Upper lobe of left lung (tissue), 6 donors: ENCODE measurements at regions not wholly inside any gene's neighbourhood (a gene's known extent, or its start where the extent isn't known, plus 50 kb on each side); places are given as distances from the start of the nearest gene placed in this dataset.

ENCODE experiments used
- ATAC-seq, 2 donors: fragments of 200-7000 bp; cut with Tn5 transposase; one replicate each; pipeline ENCODE4 v1.9.1; 2022; ENCODE audit warnings: mild to moderate bottlenecking in 2 of 2, moderate library complexity in 2 of 2; ENCODE audit not compliant: low FRiP score in 2 of 2
- DNase-seq, 2 donors: peaks; one replicate each; pipeline ENCODE4 v3.0.0-alpha.2; 2019 to 2020
- H3K27ac ChIP-seq, 4 donors: fragments of 200-600 bp; sonication (generic); one replicate each; pipeline ENCODE4 v1.5.1; 2016 to 2019
- H3K27me3 ChIP-seq, 4 donors: fragments of 200-600 bp; sonication (generic); one replicate each; pipeline ENCODE4 v1.5.1; 2017 to 2019
- H3K36me3 ChIP-seq, 4 donors: fragments of 200-600 bp; sonication (generic); one replicate each; pipeline ENCODE4 v1.5.1; 2016 to 2019
- H3K4me1 ChIP-seq, 4 donors: fragments of 200-600 bp; sonication (generic); one replicate each; pipeline ENCODE4 v1.5.1; 2018 to 2019
- H3K4me3 ChIP-seq, 4 donors: fragments of 200-600 bp; sonication (generic); one replicate each; pipeline ENCODE4 v1.5.1; 2017 to 2019; ENCODE audit warnings: mild to moderate bottlenecking in 2 of 4, moderate library complexity in 1 of 4
- H3K9me3 ChIP-seq, 4 donors: fragments of 200-600 bp; sonication (generic); one replicate each; pipeline ENCODE4 v1.5.1; 2018 to 2019
- EP300 ChIP-seq, 4 donors: sonication (generic); formaldehyde crosslinking; IDR thresholded peaks; one replicate each; pipeline ENCODE4 v1.5.1; 2017; ENCODE audit warnings: antibody characterized with exemption in 4 of 4, control low read depth in 2 of 4
- POLR2A ChIP-seq, 4 donors: fragments of 450-650 bp; IDR thresholded peaks; one replicate each; pipeline ENCODE4 v1.5.1; 2016 to 2017; ENCODE audit warnings: antibody characterized with exemption in 4 of 4, mild to moderate bottlenecking in 2 of 4
- POLR2AphosphoS5 ChIP-seq, 2 donors: sonication (generic); formaldehyde crosslinking; IDR thresholded peaks; one replicate each; pipeline ENCODE4 v1.5.1; 2017; ENCODE audit warnings: antibody characterized with exemption in 2 of 2
- WGBS, 2 donors: methylation state at CpG; one replicate each; pipeline ENCODE4 v1.1.5; 2017 to 2018; 5-methylcytosine and 5-hydroxymethylcytosine counted together
- TF ChIP-seq, protein P1 (sequence below), 6 experiments: fragments of 450-650 bp in 4 of 6; fragments of 200-600 bp in 2 of 6; sonication (generic) in 2 of 6; IDR thresholded peaks; one replicate each; pipeline ENCODE4 v1.5.1; 2016 to 2019; ENCODE audit warnings: antibody characterized with exemption in 6 of 6
- donor health status: DM: no; HTN: no; CAD: no; lungs with moderate emphysema.
- donor health status: DM: no; HTN: yes; CAD: no; lungs with severe emphysema.

GRCh38 chr1:232385221-232385620, 244.7 kb downstream of the SIPA1L2 start:
- Histone ChIP-seq H3K4me3 (no peak overlapping the region), H3K4me1 (no peaks in the 10 kb centered on the region), H3K27me3 (no peaks in the 10 kb centered on the region), H3K27ac (no peak overlapping the region), H3K36me3 (no peaks in the 10 kb centered on the region), H3K9me3 (no peaks in the 10 kb centered on the region)
- TF ChIP-seq POLR2A (IDR thresholded peaks at IDR 0.05) (no peak), POLR2AphosphoS5 (IDR thresholded peaks at IDR 0.05) (no peak), EP300 (IDR thresholded peaks at IDR 0.05) (no peak)
- TF ChIP-seq, protein P1, sequence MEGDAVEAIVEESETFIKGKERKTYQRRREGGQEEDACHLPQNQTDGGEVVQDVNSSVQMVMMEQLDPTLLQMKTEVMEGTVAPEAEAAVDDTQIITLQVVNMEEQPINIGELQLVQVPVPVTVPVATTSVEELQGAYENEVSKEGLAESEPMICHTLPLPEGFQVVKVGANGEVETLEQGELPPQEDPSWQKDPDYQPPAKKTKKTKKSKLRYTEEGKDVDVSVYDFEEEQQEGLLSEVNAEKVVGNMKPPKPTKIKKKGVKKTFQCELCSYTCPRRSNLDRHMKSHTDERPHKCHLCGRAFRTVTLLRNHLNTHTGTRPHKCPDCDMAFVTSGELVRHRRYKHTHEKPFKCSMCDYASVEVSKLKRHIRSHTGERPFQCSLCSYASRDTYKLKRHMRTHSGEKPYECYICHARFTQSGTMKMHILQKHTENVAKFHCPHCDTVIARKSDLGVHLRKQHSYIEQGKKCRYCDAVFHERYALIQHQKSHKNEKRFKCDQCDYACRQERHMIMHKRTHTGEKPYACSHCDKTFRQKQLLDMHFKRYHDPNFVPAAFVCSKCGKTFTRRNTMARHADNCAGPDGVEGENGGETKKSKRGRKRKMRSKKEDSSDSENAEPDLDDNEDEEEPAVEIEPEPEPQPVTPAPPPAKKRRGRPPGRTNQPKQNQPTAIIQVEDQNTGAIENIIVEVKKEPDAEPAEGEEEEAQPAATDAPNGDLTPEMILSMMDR (IDR thresholded peaks at IDR 0.05): no peak
- peak in 1 of 2 donors; percentile 24 for DNase-seq
- peak in 1 of 2 donors; percentile 38 for ATAC-seq
- 85 to 88% methylated on average over 6 to 10 of the region's 10 CpGs for WGBS, 2 donors

- H3K36me3 ChIP-seq: no peaks in the 10 kb centered on the region
- no peaks in the 10 kb centered on the region for H3K27me3 ChIP-seq
Observed at GRCh38 chr1:232384171-232384883, 245.6 kb downstream of the SIPA1L2 start.

GRCh38 chr1:232383455-232384123, 246.3 kb downstream of the SIPA1L2 start:
- no peak for ATAC-seq
- DNase-seq: no peak
- no peaks in the 10 kb centered on the region for H3K9me3 ChIP-seq
- no peaks in the 10 kb centered on the region for H3K27me3 ChIP-seq
- no peaks in the 10 kb centered on the region for H3K4me1 ChIP-seq
- no peak overlapping the region for H3K4me3 ChIP-seq
- TF ChIP-seq POLR2A (IDR thresholded peaks at IDR 0.05): no peak
- no peak for TF ChIP-seq POLR2AphosphoS5 (IDR thresholded peaks at IDR 0.05)
- TF ChIP-seq, protein P1 (IDR thresholded peaks at IDR 0.05): no peak
- TF ChIP-seq EP300 (IDR thresholded peaks at IDR 0.05): no peak
- H3K36me3 ChIP-seq: no peaks in the 10 kb centered on the region
- H3K27ac ChIP-seq: no peak overlapping the region
- WGBS, 2 donors: 84 to 90% methylated on average over 11 to 12 of the region's 13 CpGs

More at GRCh38 chr1:232384171-232384883, 245.6 kb downstream of the SIPA1L2 start:
- WGBS, 2 donors: 87 to 93% methylated on average over 4 of the region's 4 CpGs
- peak in 1 of 2 donors; percentile 27 for ATAC-seq
- no peak for DNase-seq
- no peaks in the 10 kb centered on the region for H3K9me3 ChIP-seq
- no peaks in the 10 kb centered on the region for H3K4me1 ChIP-seq
- TF ChIP-seq POLR2AphosphoS5 (IDR thresholded peaks at IDR 0.05) (no peak), EP300 (IDR thresholded peaks at IDR 0.05) (no peak), POLR2A (IDR thresholded peaks at IDR 0.05) (no peak)
- TF ChIP-seq, protein P1 (IDR thresholded peaks at IDR 0.05): no peak
- no peak overlapping the region for H3K4me3 ChIP-seq
- H3K27ac ChIP-seq: no peak overlapping the region

DNA sequence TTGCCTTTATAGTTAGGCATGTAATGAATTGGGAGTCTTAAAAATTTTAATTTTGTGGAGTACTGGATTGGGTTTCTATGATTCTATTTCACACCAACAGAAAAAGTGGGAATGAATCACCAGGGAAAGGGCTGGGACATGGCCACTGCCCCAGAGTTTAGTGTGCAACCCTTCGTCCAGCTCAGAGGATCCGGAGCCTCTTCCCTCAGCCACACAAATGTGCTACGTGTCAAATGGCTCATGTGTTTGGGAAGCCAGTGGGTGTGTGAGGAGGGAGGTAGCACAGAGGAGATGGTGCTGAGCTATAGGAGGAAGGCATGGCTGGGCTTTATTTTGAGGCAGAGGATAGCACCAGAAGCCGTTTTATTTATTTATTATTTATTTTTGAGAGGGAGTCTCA, 247.3 kb downstream of the SIPA1L2 start:
- H3K27me3 ChIP-seq: no peaks in the 10 kb centered on the region
- no peak for TF ChIP-seq POLR2A (IDR thresholded peaks at IDR 0.05)
- TF ChIP-seq EP300 (IDR thresholded peaks at IDR 0.05): no peak
- TF ChIP-seq POLR2AphosphoS5 (IDR thresholded peaks at IDR 0.05): no peak
- TF ChIP-seq, protein P1 (IDR thresholded peaks at IDR 0.05): no peak
- peak in 1 of 2 donors; percentile 54 for ATAC-seq
- H3K4me3 ChIP-seq: no peak overlapping the region
- H3K36me3 ChIP-seq: no peaks in the 10 kb centered on the region
- no peak overlapping the region for H3K27ac ChIP-seq
- DNase-seq: no peak
- no peaks in the 10 kb centered on the region for H3K9me3 ChIP-seq
- H3K4me1 ChIP-seq: no peaks in the 10 kb centered on the region
- 91 to 93% methylated on average over 4 of the region's 4 CpGs for WGBS, 2 donors
